ENCODE measurements at regions not wholly inside any gene's neighbourhood (a gene's known extent, or its start where the extent isn't known, plus 50 kb on each side); places are given as distances from the start of the nearest gene placed in this dataset.
A peak's percentile ranks its signal among the peaks of the same experiment; 100 is the strongest.
"Not testable (repeated sequence)": the region's sequence is repeated elsewhere in the genome, so short reads cannot be mapped to it uniquely, and the experiment has no call there.

DNA sequence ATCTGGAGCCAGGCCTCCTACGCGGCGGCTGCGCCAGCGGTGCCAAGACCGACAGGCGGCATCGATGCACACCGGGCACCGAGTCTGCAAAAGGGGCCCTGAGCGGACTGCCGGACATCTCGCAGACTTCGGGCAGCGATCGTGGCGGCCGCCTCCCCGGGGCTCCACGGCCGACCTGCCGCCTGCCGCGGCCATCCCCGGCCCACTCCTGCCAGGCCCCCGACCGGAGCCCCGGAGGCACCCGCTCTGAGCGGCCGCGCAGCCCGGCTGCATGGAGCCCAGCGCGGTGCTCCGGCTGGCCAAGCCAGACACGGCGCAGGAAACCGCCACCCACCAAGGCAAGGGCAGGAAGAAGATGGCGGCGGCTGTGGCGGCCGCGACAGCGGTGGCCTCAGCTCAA lies 154.2 kb upstream of the KCTD7 start:
- intact Hi-C loops (cut with DNase I; ENCODE audit: low total_unique reads), result no loop called here
- no peaks in the 10 kb centered on the region for H3K36me3 ChIP-seq
- no peak overlapping the region for H3K27ac ChIP-seq
- no peak overlapping the region for H3K4me3 ChIP-seq
- no peaks in the 10 kb centered on the region for H3K27me3 ChIP-seq
- no peaks in the 10 kb centered on the region for H3K4me1 ChIP-seq
- TF ChIP-seq POLR2A (IDR thresholded peaks at IDR 0.05) (no peak), CTCF (IDR thresholded peaks at IDR 0.05) (no peak)
- H3K9me3 ChIP-seq, result no peaks in the 10 kb centered on the region
- DNase-seq, result no peak

GRCh38 chr7:66476056-66476455 lies 152.6 kb upstream of the KCTD7 start:
- DNase-seq; H3K4me1 ChIP-seq; H3K36me3 ChIP-seq; H3K27ac ChIP-seq; H3K9me3 ChIP-seq; intact Hi-C loops (cut with DNase I; ENCODE audit: low total_unique reads); H3K27me3 ChIP-seq; H3K4me3 ChIP-seq: not testable (repeated sequence)

DNA sequence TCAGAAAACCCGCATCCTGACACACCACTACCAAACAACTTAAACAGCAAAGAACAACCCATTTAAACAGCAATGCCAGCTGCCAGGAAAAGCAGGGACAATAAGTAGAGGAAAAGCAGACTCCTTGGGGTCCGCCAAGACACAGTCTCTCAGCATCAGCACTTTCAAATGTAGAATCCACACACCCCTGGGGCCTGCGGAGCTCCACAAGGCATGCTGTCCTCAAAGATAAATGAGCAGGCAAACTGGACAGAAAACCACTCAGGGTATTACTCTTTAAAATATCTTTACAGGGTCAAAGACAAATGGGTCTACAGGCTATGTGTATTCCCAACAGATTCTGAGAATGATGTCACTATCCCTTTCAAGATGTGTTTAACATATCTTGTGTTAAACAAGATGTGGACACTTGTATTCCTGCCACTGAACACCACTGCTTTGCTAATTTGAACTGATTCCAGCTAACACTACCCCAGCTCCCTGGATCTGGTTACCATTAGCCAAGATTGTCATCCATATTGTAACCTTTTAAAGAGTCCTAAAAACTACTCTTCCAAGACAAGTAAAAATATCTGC lies 150.8 kb upstream of the KCTD7 start:
- H3K4me1 ChIP-seq; intact Hi-C loops (cut with DNase I; ENCODE audit: low total_unique reads); H3K9me3 ChIP-seq; H3K36me3 ChIP-seq; H3K4me3 ChIP-seq; DNase-seq; H3K27me3 ChIP-seq; H3K27ac ChIP-seq: not testable (repeated sequence)

DNA sequence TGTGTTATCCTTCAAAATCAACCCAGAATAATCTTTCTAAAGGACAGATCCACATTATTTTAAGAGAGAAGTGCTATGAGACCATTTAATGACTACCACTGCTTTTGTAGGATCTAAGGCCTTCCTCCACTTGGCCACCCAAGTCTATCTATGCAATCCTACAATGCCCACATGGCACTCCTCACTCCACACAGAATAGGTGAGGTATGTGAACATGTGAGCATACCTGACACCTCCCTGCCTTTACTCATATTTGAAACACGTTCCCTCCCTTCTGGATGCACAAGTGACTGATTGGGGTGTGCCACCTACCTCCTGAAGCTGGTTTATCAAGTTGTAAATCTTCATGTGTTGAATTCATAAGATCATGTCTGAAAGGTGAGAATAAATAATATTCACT lies 147.5 kb upstream of the KCTD7 start:
- H3K36me3 ChIP-seq; H3K4me1 ChIP-seq; H3K4me3 ChIP-seq; DNase-seq; H3K9me3 ChIP-seq; H3K27ac ChIP-seq; intact Hi-C loops (cut with DNase I; ENCODE audit: low total_unique reads); H3K27me3 ChIP-seq: not testable (repeated sequence)

DNA sequence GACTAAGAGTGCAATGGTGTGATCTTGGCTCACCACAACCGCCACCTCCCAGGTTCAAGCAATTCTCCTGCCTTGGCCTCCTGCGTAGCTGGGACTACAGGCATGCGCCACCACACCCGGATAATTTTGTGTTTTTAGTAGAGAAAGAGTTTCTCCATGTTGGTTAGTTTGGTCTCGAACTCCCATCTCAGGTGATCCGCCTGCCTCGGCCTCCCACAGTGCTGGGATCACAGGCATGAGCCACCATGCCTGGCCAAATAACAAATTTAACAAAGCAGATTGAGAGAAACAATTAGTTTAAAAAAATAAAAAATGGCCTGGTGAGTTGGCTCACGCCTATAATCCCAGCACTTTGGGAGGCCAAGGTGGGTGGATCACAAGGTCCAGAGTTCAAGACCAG lies 139.6 kb upstream of the KCTD7 start:
- H3K36me3 ChIP-seq; H3K4me3 ChIP-seq; H3K27ac ChIP-seq; H3K9me3 ChIP-seq; H3K27me3 ChIP-seq; H3K4me1 ChIP-seq; DNase-seq; intact Hi-C loops (cut with DNase I; ENCODE audit: low total_unique reads): not testable (repeated sequence)

DNA sequence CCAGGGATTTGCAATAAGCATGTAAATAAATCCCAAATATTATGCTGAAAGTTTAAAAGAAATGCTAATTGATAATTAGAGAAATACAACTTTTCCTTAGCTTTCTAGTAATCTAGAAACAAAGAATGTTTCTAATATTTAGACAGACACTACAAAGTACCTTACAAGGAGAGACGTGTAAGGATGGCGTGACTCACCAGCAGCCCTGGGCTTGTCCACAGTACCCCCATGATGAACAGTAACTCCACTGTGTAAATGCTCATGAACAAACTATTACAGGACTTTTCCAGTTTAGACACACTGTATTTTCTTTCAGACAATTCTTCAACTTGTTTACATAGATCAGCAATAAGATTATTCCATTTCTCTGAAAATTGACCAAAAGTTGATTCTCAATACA lies 138.9 kb upstream of the KCTD7 start:
- H3K9me3 ChIP-seq; H3K36me3 ChIP-seq; DNase-seq; H3K4me1 ChIP-seq; H3K27ac ChIP-seq; intact Hi-C loops (cut with DNase I; ENCODE audit: low total_unique reads); H3K27me3 ChIP-seq; H3K4me3 ChIP-seq: not testable (repeated sequence)

GRCh38 chr7:66490979-66491378 lies 137.7 kb upstream of the KCTD7 start:
- intact Hi-C loops (cut with DNase I; ENCODE audit: low total_unique reads); H3K4me3 ChIP-seq; H3K4me1 ChIP-seq; H3K27ac ChIP-seq; H3K27me3 ChIP-seq; H3K9me3 ChIP-seq; DNase-seq; H3K36me3 ChIP-seq: not testable (repeated sequence)

- intact Hi-C loops (cut with DNase I; ENCODE audit: low total_unique reads); DNase-seq: not testable (repeated sequence)
Measured at GRCh38 chr7:66492405-66492804, 136.3 kb upstream of the KCTD7 start.

More at GRCh38 chr7:66492405-66492804, 136.3 kb upstream of the KCTD7 start:
- H3K27me3 ChIP-seq, H3K36me3 ChIP-seq, H3K4me1 ChIP-seq, H3K9me3 ChIP-seq: not testable (repeated sequence)
- H3K4me3 ChIP-seq, result peak overlapping the region; percentile 76 to 86
- H3K27ac ChIP-seq, result peak overlapping the region; percentile 84 to 95
